NCI-H2196 (cell line): ENCODE measurements at regions not wholly inside any gene's neighbourhood (a gene's known extent, or its start where the extent isn't known, plus 50 kb on each side); places are given as distances from the start of the nearest gene placed in this dataset.

Experiments
- DNase-seq: peaks from one replicate; lab custom pipeline; 2025; ENCODE audit not compliant: unreplicated experiment; lab: John Stamatoyannopoulos, UW

DNA sequence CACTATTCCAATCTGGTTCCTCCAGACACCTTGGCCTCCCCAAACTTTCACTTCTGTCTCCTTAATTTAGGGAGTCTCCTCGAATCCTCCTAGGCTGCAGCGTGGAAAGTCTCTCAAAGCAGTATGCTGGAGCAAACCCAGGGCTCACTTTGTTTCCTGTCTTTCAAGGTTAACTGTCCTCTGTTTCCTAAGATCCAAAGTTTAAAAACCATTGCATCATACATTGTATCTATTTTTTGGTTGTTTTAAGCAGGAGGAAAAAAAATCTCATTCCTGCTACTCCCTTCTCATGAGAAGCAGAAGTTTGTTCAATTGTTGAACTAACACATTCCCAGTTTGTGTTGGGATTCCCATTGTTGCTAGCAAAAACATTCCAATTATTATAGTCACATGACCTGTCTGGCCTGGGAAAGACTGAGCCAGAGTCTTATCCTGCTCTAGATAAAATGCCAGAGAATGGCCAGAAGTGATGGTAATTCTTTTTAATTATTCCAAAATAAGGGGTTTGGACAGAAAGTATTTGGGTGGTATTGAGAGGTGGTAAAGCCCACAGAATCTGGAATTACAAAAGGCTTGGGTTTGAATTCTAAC, 67.3 kb downstream of the HSPB8 start:
- no peak for DNase-seq

DNA sequence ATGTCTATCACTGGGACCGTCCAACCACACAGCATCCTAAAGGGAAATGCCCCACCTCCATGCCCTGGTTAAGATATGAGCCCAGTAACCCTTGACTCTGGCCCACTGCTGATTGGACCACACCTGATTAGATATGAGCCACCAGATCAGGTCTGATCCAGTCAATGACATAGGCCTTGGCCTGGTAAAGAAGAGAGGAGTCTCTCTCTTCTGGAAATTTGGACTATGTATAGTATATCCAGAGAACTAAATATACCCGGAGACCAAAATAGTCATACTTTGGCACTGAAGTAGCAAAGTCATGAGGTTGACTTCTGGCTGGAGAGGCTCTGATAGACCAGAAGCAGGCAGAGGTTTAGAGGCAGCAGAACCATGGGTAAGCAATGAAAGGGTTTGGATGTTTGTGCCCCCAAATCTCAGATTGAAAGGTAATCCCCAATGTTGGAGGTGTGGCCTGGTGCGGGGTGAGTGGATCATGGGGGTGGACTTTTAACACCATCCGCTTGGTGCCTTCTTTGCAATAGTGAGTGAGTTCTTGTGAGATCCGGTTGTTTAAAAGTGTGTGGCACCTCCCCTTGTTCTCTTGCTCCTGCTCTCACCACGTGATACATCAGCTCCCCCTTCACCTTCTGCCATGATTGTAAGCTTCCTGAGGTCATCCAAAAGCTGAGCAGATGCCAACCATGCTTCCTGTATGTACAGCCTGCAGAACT, 68.4 kb downstream of the HSPB8 start:
- DNase-seq = no peak

DNA sequence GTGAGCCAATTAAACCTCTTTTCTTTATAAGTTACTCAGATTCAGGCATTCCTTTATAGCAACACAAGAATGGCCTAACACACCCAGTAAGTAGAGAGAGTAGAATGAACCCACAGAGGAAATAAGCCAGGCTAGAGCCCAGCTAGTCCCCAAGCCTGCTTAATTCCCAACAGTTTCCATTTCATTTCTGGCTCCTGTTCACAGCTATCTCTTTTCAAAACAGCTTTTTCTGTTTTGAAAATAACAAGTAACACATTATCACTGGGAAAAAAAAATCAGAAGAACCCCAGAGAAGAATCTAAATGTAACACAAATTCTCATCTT, 69.0 kb downstream of the HSPB8 start:
- DNase-seq = no peak

DNA sequence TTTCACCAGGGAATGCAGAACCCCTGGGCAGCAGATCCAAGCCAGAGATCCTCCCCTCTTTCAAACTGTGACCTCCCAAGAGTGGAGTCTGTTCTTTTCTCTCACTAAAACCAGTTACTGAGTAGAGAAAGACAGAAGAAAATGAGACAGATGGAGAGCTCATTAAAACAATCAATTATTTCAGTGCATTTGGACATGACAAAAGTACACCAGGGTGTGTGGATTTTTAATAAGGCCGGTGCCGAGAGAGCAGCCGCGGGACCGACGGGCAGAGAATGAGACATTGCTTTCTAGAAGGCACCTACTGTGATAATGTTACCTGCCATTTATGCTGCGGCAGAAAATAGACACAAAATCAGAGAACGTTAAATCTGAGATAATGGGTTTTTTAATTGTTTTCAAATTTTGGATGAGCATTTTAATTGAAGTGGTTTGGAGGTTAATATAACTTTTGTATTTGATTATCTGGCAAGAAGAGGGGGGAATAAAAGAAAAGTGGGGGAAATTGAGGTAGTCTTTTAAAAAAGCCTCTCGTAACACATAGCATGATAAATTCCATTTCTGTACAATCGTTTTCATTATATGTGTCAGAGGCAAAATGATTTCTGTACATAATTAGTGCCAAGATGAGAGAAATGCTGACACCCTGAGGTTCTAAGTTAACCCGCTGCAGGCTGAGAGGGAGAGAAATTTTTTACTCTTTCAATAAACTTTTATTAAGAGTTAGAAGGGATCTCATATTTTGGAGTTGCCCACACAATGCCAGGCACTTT, 70.8 kb downstream of the HSPB8 start:
- DNase-seq = no peak

DNA sequence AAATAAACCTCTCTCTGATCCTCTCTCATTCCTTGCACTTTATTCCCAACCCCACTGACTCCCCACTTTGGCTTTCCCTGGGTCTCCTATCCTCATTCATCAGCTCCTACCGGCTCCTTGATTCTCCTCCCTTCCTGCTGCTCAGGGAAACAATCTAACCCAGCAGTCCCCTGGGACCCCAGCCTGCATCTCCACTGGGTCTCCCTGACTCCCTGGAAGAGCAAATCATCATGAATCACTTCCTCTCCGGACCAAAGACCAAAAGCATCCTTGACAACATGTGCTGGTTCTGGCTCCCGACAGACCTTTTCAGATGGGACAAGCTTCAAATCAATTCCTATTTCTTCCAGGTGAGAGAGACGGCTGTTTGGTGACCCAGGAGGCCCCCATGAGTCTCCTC, 76.6 kb downstream of the HSPB8 start:
- DNase-seq = no peak

DNA sequence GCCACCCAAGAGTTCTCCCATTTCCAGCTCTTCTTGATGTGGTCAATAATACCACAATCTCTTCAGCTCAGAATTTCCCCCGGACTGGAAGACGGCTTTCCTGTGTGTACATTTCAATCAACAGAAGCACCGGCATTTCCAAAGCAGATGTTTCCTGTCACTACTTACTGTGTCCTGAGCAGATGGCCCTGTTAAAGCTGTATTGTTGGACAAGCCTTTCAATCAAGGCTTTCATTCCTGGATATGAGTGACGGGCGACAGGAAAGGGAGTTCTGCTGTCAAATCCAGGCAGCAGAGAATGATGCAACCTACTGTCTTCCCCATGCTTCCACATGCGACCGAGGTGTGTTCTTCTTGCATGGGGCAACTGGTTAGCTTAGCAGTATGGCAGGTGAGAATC, 76.4 kb upstream of the CCDC60 start:
- peak; percentile 39 for DNase-seq

DNA sequence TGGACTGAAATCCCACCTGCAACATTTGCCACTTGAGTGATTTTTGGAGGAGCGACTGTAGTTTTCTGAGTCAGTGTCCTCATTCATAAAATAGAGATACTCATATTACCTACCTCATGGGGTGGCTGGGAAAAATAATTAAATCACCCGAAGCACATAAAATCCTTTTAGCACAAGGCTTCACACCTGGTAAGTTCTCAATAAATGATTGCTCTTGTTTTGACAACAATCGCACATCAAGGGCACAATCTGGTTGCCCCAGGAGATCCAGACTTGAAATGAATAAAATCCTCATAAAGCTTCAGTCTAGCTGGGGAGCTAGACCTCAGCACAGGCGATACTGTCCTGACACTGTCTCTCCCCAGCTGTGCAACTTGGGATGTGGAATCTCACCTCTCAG, 76.0 kb upstream of the CCDC60 start:
- peak; percentile 39 for DNase-seq

DNA sequence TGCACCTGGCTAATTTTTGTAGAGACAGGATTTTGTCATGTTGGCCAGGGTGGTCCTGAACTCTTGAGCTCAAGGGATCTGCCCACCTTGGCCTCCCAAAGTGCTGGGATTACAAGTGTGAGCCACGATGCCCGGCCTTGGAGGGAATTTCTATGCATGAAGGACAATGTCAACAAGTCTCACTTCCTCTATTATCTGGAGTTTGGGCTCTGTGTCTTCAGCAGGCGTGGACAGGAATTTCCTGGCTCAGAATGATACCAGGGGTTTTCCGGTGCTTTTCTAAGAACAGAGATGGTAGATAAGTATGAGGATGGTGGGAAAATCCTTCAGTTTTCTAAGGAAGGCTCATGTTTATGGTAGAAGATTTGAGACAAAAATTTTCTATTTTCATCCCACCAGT, 75.0 kb upstream of the CCDC60 start:
- no peak for DNase-seq

DNA sequence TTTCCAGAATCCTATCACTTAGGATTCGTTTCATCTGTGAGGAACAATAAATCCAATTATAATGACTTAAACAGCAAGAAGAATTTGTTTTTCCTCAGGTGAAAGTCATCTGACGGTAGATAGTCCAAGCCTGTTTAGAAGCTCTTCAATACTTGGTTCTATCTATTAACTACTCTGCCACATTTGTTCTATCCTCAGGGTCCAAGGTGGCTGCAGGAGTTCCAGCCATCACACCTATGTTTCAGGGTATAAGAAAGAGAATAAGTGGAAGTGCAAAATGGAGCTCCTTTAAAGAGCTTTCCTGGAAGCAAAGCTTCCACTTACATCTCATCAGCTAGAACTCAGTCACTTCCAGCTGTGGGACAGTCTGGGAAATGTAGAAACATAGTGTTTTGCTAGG, 72.1 kb upstream of the CCDC60 start:
- no peak for DNase-seq

DNA sequence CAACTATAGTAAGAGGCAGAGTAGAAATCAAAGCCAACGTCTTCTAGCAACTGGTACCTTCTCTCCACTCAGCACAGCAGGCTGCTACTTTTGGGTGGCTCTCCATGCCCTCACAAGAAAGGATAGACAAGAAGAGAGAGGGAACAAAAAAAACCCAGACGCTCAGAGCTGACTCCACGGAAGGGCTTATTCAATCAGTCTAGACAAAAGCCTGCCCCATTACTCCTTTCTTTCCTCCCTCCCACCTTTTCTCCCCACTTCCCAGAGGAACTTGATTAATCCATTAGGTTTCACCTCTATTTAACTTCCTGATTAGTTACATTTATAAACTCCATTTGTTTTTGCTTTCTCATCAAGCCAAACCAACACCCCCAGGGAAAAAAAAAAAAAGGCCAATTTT, 71.1 kb upstream of the CCDC60 start:
- no peak for DNase-seq

DNA sequence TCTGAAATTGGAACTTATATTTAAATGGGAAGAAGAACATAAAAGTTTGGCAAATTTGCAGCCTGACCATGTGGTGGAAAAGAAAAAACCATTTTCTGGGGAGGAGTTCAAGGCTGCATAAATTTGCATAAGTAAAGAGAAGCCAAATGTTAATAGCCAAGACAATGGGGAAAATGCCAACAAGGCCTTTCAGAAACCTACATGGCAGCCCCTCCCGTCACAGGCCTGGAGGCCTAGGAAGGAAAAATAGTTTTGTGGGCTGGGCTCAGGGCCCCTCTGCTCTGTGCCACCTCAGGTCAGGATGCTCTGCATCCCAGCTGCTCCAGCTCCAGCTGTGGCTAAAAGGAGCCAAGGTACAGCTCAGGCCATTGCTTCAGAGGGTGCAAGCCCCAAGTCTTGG, 67.6 kb upstream of the CCDC60 start:
- DNase-seq = no peak

DNA sequence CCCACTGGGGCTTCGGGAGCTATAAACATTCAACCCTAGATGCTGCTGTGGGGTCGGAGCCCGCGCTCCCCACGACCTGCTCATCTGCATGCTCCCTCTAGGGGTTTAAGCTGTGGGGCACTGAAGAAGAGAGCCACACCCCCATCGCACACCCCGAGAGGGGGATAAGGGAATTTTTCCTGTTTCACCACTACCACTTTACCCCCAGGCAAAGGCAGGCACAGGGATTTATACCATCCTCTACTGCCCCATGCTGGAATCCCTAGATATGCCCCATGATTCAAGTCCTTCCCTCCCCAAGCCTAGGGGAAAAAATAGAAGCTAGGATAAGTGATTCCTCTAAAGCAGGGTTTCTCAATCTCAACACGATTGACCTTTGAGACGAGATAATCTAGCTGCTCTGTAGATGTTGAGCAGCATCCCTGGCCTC, 59.9 kb upstream of the CCDC60 start:
- no peak for DNase-seq

DNA sequence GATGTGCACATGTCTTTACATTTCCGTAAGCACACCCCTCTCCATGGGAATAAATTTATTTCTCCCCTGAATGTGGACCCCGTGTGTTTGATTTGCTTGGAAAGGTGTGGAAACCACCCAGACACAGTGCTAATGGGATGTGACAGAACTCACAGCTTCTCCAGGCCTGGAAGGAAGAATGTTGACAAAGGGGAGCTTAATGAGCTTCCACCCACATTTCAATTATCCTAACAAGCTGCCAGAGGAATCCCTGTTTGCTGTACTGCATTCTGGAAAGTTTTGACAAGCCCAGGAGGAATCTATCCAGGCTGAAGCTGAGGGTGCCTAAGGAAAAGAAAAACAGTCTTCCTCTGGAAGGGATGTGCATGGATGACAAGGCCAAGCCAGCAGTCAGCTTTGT, 51.2 kb upstream of the CCDC60 start:
- DNase-seq = no peak
